Activated CD4-positive, alpha-beta memory T cell treated with anti-CD3 and anti-CD28 coated beads for 36 hours (primary cell): ENCODE measurements at regions not wholly inside any gene's neighbourhood (a gene's known extent, or its start where the extent isn't known, plus 50 kb on each side); places are given as distances from the start of the nearest gene placed in this dataset.
"Not testable (repeated sequence)": the region's sequence is repeated elsewhere in the genome, so short reads cannot be mapped to it uniquely, and the experiment has no call there.

Experiments used
- CTCF ChIA-PET: fragments of 350-600 bp; sonication (Branson Sonifier 250); formaldehyde crosslinking; loops from one replicate; lab custom pipeline; 2021; ENCODE audit warnings: antibody characterized with exemption, inconsistent platforms; lab: Charles Lee
- POLR2A ChIA-PET: fragments of 350-600 bp; sonication (Branson Sonifier 250); formaldehyde crosslinking; loops from one replicate; lab custom pipeline; 2021; ENCODE audit warnings: antibody characterized with exemption; lab: Charles Lee
- DNase-seq: peaks from one replicate; pipeline ENCODE4 v3.0.0-alpha.2; 2020
- H3K27ac Mint-ChIP-seq: one replicate; pipeline ENCODE4 v1.8.0; 2021; ENCODE audit warnings: mixed read lengths
- H3K27me3 Mint-ChIP-seq: one replicate; pipeline ENCODE4 v1.8.0; 2021; ENCODE audit warnings: mixed read lengths
- H3K36me3 Mint-ChIP-seq: one replicate; pipeline ENCODE4 v1.8.0; 2021; ENCODE audit warnings: mixed read lengths
- H3K4me1 Mint-ChIP-seq: one replicate; pipeline ENCODE4 v1.8.0; 2021; ENCODE audit warnings: low read depth, mixed read lengths
- H3K4me3 Mint-ChIP-seq: one replicate; pipeline ENCODE4 v1.8.0; 2021; ENCODE audit warnings: mild to moderate bottlenecking, mixed read lengths
- H3K9me3 Mint-ChIP-seq: one replicate; pipeline ENCODE4 v1.8.0; 2021; ENCODE audit warnings: mixed read lengths
- intact Hi-C: fragments of 100-400 bp; cut with micrococcal nuclease; formaldehyde crosslinking; loops from one replicate; pipeline ENCODE4 v1.15.1; 2023

GRCh38 chr12:23389315-23389714 lies 560.2 kb downstream of the SOX5 start:
- peaks cover 13% of the 10 kb centered on the region for H3K9me3 Mint-ChIP-seq
- POLR2A ChIA-PET, H3K4me1 Mint-ChIP-seq, H3K27ac Mint-ChIP-seq, H3K36me3 Mint-ChIP-seq, H3K27me3 Mint-ChIP-seq, intact Hi-C loops, DNase-seq, H3K4me3 Mint-ChIP-seq, CTCF ChIA-PET: not testable (repeated sequence)

GRCh38 chr12:23399402-23399933 lies 550.0 kb downstream of the SOX5 start:
- Mint-ChIP-seq H3K27ac (no peak overlapping the region), H3K9me3 (peaks cover 1% of the 10 kb centered on the region), H3K4me3 (no peak overlapping the region), H3K36me3 (no peaks in the 10 kb centered on the region), H3K4me1 (no peaks in the 10 kb centered on the region), H3K27me3 (no peaks in the 10 kb centered on the region)
- ChIA-PET CTCF (no interaction called here), POLR2A (no interaction called here)
- no peak for DNase-seq
- intact Hi-C loops = no loop called here

GRCh38 chr12:23415180-23415579 lies 534.3 kb downstream of the SOX5 start:
- no peaks in the 10 kb centered on the region for H3K4me1 Mint-ChIP-seq
- ChIA-PET POLR2A (no interaction called here), CTCF (no interaction called here)
- no peak for DNase-seq
- intact Hi-C loops = no loop called here
- H3K36me3 Mint-ChIP-seq = no peaks in the 10 kb centered on the region
- H3K9me3 Mint-ChIP-seq = peaks cover 21% of the 10 kb centered on the region
- H3K4me3 Mint-ChIP-seq = no peak overlapping the region
- H3K27me3 Mint-ChIP-seq = no peaks in the 10 kb centered on the region
- H3K27ac Mint-ChIP-seq = no peak overlapping the region

GRCh38 chr12:23421556-23421955 lies 527.9 kb downstream of the SOX5 start:
- Mint-ChIP-seq H3K4me3 (no peak overlapping the region), H3K27me3 (no peaks in the 10 kb centered on the region), H3K36me3 (no peaks in the 10 kb centered on the region), H3K4me1 (no peaks in the 10 kb centered on the region), H3K27ac (no peak overlapping the region), H3K9me3 (peaks cover 9% of the 10 kb centered on the region)
- no peak for DNase-seq
- intact Hi-C loops = no loop called here
- CTCF ChIA-PET = no interaction called here
- POLR2A ChIA-PET = no interaction called here

DNA sequence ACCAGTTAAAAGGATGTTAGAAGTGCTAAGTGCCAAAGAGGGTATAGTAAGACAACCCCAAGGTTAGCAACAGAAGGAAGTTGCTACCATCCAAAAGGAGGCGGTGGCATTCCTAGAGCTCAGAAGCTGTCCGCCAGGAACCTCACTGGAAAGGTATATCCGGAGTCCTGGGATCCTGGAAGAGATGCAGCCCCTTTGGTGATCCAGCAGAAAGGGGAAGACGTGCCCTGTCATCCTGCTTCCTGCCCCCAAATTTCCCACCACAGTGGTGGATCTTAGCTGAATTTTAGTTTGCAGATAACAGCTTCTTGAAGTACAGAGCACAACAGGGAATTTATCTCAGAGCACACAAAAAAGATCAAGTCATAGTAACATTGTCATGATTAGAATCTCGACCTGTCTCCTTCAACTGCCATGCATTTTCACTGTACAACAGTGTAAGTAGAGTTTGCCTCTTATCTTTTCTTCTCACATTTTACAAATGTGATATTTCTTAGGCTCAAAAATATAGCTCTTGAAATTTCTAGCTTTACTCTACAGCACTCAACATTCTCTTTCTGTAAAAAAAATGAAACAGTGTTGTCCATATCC lies 526.3 kb downstream of the SOX5 start:
- ChIA-PET CTCF (no interaction called here), POLR2A (no interaction called here)
- H3K27ac Mint-ChIP-seq = no peak overlapping the region
- H3K4me1 Mint-ChIP-seq = no peaks in the 10 kb centered on the region
- intact Hi-C loops = no loop called here
- no peak overlapping the region for H3K4me3 Mint-ChIP-seq
- no peaks in the 10 kb centered on the region for H3K36me3 Mint-ChIP-seq
- DNase-seq = no peak
- peaks cover 8% of the 10 kb centered on the region for H3K9me3 Mint-ChIP-seq
- H3K27me3 Mint-ChIP-seq = no peaks in the 10 kb centered on the region

DNA sequence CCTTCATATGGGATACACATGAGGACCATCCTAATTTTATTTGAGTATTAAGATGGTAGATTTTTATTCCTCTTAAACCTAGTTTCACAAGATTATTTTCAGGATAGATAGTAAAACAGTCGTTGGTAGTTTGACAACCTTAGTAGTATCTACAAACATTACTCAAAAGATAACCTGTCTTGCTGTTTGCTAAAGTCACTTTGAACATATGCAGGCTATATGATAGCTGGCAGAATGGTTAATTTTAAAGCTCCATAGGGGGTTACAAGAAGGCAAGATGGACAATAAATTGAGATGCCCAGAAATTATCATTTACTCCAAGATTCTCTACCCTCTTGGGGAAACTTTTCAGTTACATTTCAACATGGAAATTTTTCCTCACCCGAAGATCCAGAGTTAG lies 525.7 kb downstream of the SOX5 start:
- Mint-ChIP-seq H3K4me1 (no peaks in the 10 kb centered on the region), H3K9me3 (peaks cover 8% of the 10 kb centered on the region), H3K36me3 (no peaks in the 10 kb centered on the region), H3K4me3 (no peak overlapping the region), H3K27ac (no peak overlapping the region), H3K27me3 (no peaks in the 10 kb centered on the region)
- POLR2A ChIA-PET = no interaction called here
- intact Hi-C loops = no loop called here
- CTCF ChIA-PET = no interaction called here
- DNase-seq = no peak

DNA sequence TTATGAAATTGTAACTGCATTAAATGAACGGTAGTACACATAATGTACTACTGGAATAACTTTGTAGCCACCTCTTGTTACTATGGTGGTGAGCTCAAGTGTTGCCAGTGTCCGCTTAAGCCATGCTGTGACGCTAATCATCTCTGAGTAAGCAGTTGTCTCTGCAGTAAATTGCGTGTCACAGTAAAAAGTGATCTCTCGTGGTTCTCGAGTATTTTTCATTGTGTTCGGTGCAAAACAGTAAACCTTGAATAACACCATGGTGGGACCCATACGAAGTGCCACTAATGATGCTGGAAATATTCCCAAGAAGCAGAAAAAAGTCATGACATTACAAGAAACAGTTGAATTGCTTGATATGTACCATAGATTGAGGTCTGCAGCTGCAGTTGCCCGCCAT lies 524.8 kb downstream of the SOX5 start:
- CTCF ChIA-PET = no interaction called here
- H3K27ac Mint-ChIP-seq = no peak overlapping the region
- H3K4me3 Mint-ChIP-seq = no peak overlapping the region
- POLR2A ChIA-PET = no interaction called here
- no peaks in the 10 kb centered on the region for H3K36me3 Mint-ChIP-seq
- no peaks in the 10 kb centered on the region for H3K4me1 Mint-ChIP-seq
- peaks cover 6% of the 10 kb centered on the region for H3K9me3 Mint-ChIP-seq
- no peak for DNase-seq
- intact Hi-C loops = no loop called here
- H3K27me3 Mint-ChIP-seq = no peaks in the 10 kb centered on the region

DNA sequence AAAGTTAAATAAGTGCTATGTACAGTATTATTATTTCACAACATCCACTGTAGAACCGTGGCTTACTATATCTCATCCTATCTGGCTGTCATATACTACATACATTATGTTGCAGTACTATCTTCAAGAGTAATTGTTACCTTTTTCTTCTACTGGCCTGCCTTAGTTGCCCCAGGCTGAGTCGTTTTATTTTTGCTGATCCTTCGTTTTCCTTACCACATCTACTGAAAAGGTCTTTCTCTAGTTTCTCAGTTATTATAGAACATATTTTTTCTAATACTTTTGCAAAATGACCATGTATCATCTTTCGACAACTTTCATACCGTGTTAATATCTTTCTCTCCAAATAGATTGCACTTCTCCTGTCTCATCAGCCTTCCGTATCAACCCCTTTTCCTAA lies 523.1 kb downstream of the SOX5 start:
- DNase-seq = no peak
- CTCF ChIA-PET = no interaction called here
- no peaks in the 10 kb centered on the region for H3K27me3 Mint-ChIP-seq
- intact Hi-C loops = no loop called here
- H3K4me1 Mint-ChIP-seq = no peaks in the 10 kb centered on the region
- peaks cover 3% of the 10 kb centered on the region for H3K9me3 Mint-ChIP-seq
- H3K27ac Mint-ChIP-seq = no peak overlapping the region
- POLR2A ChIA-PET = no interaction called here
- no peaks in the 10 kb centered on the region for H3K36me3 Mint-ChIP-seq
- H3K4me3 Mint-ChIP-seq = no peak overlapping the region

GRCh38 chr12:23428758-23429157 lies 520.7 kb downstream of the SOX5 start:
- no peak for DNase-seq
- no peak overlapping the region for H3K27ac Mint-ChIP-seq
- H3K27me3 Mint-ChIP-seq = no peaks in the 10 kb centered on the region
- no peak overlapping the region for H3K4me3 Mint-ChIP-seq
- POLR2A ChIA-PET = no interaction called here
- CTCF ChIA-PET = interaction anchor here (0.6 kb wide), 1 partner anchor 66 kb away, joined by 5 read pairs; no protein-coding TSS in a partner anchor
- no peaks in the 10 kb centered on the region for H3K36me3 Mint-ChIP-seq
- intact Hi-C loops = no loop called here
- peaks cover 5% of the 10 kb centered on the region for H3K9me3 Mint-ChIP-seq
- H3K4me1 Mint-ChIP-seq = no peaks in the 10 kb centered on the region

GRCh38 chr12:23431006-23431405 lies 518.5 kb downstream of the SOX5 start:
- no peaks in the 10 kb centered on the region for H3K36me3 Mint-ChIP-seq
- peaks cover 8% of the 10 kb centered on the region for H3K9me3 Mint-ChIP-seq
- H3K4me3 Mint-ChIP-seq = no peak overlapping the region
- H3K27me3 Mint-ChIP-seq = no peaks in the 10 kb centered on the region
- POLR2A ChIA-PET = no interaction called here
- DNase-seq = no peak
- CTCF ChIA-PET = no interaction called here
- no peaks in the 10 kb centered on the region for H3K4me1 Mint-ChIP-seq
- no peak overlapping the region for H3K27ac Mint-ChIP-seq
- intact Hi-C loops = no loop called here

- POLR2A ChIA-PET = no interaction called here
- intact Hi-C loops = no loop called here
Measured at GRCh38 chr12:23433121-23433520, 516.3 kb downstream of the SOX5 start.

GRCh38 chr12:23434154-23434553 lies 515.3 kb downstream of the SOX5 start:
- H3K27me3 Mint-ChIP-seq = no peaks in the 10 kb centered on the region
- intact Hi-C loops = no loop called here

More at GRCh38 chr12:23433121-23433520, 516.3 kb downstream of the SOX5 start:
- Mint-ChIP-seq H3K27me3 (no peaks in the 10 kb centered on the region), H3K36me3 (no peaks in the 10 kb centered on the region), H3K9me3 (peaks cover 8% of the 10 kb centered on the region), H3K4me3 (no peak overlapping the region), H3K27ac (no peak overlapping the region), H3K4me1 (no peaks in the 10 kb centered on the region)
- DNase-seq = no peak
- CTCF ChIA-PET = no interaction called here

GRCh38 chr12:23446746-23447145 lies 502.7 kb downstream of the SOX5 start:
- Mint-ChIP-seq H3K27me3 (no peaks in the 10 kb centered on the region), H3K27ac (no peak overlapping the region), H3K36me3 (no peaks in the 10 kb centered on the region), H3K4me1 (no peaks in the 10 kb centered on the region), H3K9me3 (no peaks in the 10 kb centered on the region), H3K4me3 (no peak overlapping the region)
- ChIA-PET POLR2A (no interaction called here), CTCF (no interaction called here)
- DNase-seq = no peak
- intact Hi-C loops = no loop called here

More at GRCh38 chr12:23434154-23434553, 515.3 kb downstream of the SOX5 start:
- POLR2A ChIA-PET = no interaction called here
- no peak overlapping the region for H3K27ac Mint-ChIP-seq
- CTCF ChIA-PET = no interaction called here
- peaks cover 11% of the 10 kb centered on the region for H3K9me3 Mint-ChIP-seq
- H3K4me3 Mint-ChIP-seq = no peak overlapping the region
- H3K4me1 Mint-ChIP-seq = no peaks in the 10 kb centered on the region
- no peak for DNase-seq
- H3K36me3 Mint-ChIP-seq = no peaks in the 10 kb centered on the region
